Esophagus muscularis mucosa (tissue), 4 donors: ENCODE measurements at regions not wholly inside any gene's neighbourhood (a gene's known extent, or its start where the extent isn't known, plus 50 kb on each side); places are given as distances from the start of the nearest gene placed in this dataset.

Source experiments
- DNase-seq: peaks from one replicate; pipeline ENCODE4 v3.0.0-alpha.2; 2017; ENCODE audit errors: extremely low spot score
- H3K27ac ChIP-seq, 4 donors: fragments of 200-600 bp; sonication (generic); replicated peaks in 1 of 4; 1 replicate in 3 of 4; 2 replicates in 1 of 4; pipeline ENCODE4 v1.5.1; 2016 to 2019; ENCODE audit warnings: mild to moderate bottlenecking in 1 of 4
- H3K27me3 ChIP-seq, 4 donors: fragments of 200-600 bp; sonication (generic); one replicate each; pipeline versions ENCODE4 v1.5.1 to v1.6.0; 2016 to 2019
- H3K36me3 ChIP-seq, 4 donors: fragments of 200-600 bp; sonication (generic); one replicate each; pipeline ENCODE4 v1.5.1; 2016 to 2019
- H3K4me1 ChIP-seq, 4 donors: fragments of 200-600 bp; sonication (generic); one replicate each; pipeline ENCODE4 v1.5.1; 2016 to 2019
- H3K4me3 ChIP-seq, 4 donors: fragments of 200-600 bp; sonication (generic); 1 replicate in 2 of 4; 2 replicates in 2 of 4; pipeline ENCODE4 v1.5.1; 2016 to 2019; ENCODE audit warnings: mild to moderate bottlenecking in 4 of 4, moderate library complexity in 1 of 4
- H3K9me3 ChIP-seq, 4 donors: fragments of 200-600 bp; sonication (generic); 1 replicate in 3 of 4; 2 replicates in 1 of 4; pipeline ENCODE4 v1.5.1; 2016 to 2019
- CTCF ChIP-seq, 3 experiments: fragments of 200-600 bp in 2 of 3; fragments of 450-650 bp in 1 of 3; sonication (generic) in 2 of 3; IDR thresholded peaks; one replicate each; pipeline ENCODE4 v1.5.1; 2017 to 2019; ENCODE audit warnings: antibody characterized with exemption in 3 of 3, mild to moderate bottlenecking in 2 of 3, moderate library complexity in 1 of 3
- EP300 ChIP-seq: sonication (generic); formaldehyde crosslinking; IDR thresholded peaks from one replicate; pipeline ENCODE4 v1.6.1; 2017; ENCODE audit warnings: antibody characterized with exemption
- POLR2A ChIP-seq: fragments of 450-650 bp; IDR thresholded peaks from one replicate; pipeline ENCODE4 v1.6.1; 2017; ENCODE audit warnings: antibody characterized with exemption, moderate library complexity, mild to moderate bottlenecking, low read depth
- POLR2AphosphoS5 ChIP-seq, 2 donors: sonication (generic); formaldehyde crosslinking; IDR thresholded peaks; one replicate each; pipeline ENCODE4 v1.6.1; 2017; ENCODE audit warnings: antibody characterized with exemption in 2 of 2
- WGBS: methylation state at CpG from one replicate; pipeline ENCODE4 v1.1.5; 2018; 5-methylcytosine and 5-hydroxymethylcytosine counted together
- intact Hi-C: fragments of 100-400 bp; cut with DNase I; formaldehyde crosslinking; loops from one replicate; pipeline ENCODE4 v1.15.1; 2023

- Histone ChIP-seq H3K9me3 (peaks cover 0 to 8% (median 3%) of the 10 kb centered on the region in 4 donors), H3K27ac (no peak overlapping the region), H3K36me3 (no peaks in the 10 kb centered on the region), H3K4me1 (no peaks in the 10 kb centered on the region), H3K4me3 (no peak overlapping the region), H3K27me3 (no peaks in the 10 kb centered on the region)
- no peak for DNase-seq
- TF ChIP-seq CTCF (IDR thresholded peaks at IDR 0.05) (no peak), EP300 (no peak), POLR2AphosphoS5 (IDR thresholded peaks at IDR 0.05) (no peak), POLR2A (no peak)
- intact Hi-C loops = no loop called here
Observed at GRCh38 chr6:145469021-145469420, 266.3 kb downstream of the EPM2A start.

GRCh38 chr6:145475794-145476396 lies 259.4 kb downstream of the EPM2A start:
- no peaks in the 10 kb centered on the region for H3K4me1 ChIP-seq
- DNase-seq = no peak
- peaks cover 0 to 35% (median 27%) of the 10 kb centered on the region in 4 donors for H3K9me3 ChIP-seq
- no peak overlapping the region for H3K4me3 ChIP-seq
- TF ChIP-seq CTCF (IDR thresholded peaks at IDR 0.05) (no peak), POLR2AphosphoS5 (IDR thresholded peaks at IDR 0.05) (no peak), EP300 (no peak), POLR2A (no peak)
- WGBS = 45% methylated on average over 1 of the region's 1 CpG
- no peak overlapping the region for H3K27ac ChIP-seq
- H3K27me3 ChIP-seq = no peaks in the 10 kb centered on the region
- no peaks in the 10 kb centered on the region for H3K36me3 ChIP-seq
- intact Hi-C loops = no loop called here

- intact Hi-C loops = no loop called here
- WGBS = 90% methylated on average over 1 of the region's 1 CpG
Observed at GRCh38 chr6:145480024-145480423, 255.3 kb downstream of the EPM2A start.

GRCh38 chr6:145483191-145483996 lies 251.9 kb downstream of the EPM2A start:
- Histone ChIP-seq H3K36me3 (no peaks in the 10 kb centered on the region), H3K27ac (no peak overlapping the region), H3K4me1 (no peaks in the 10 kb centered on the region), H3K4me3 (no peak overlapping the region), H3K27me3 (no peaks in the 10 kb centered on the region), H3K9me3 (peaks cover 0 to 4% (median 1%) of the 10 kb centered on the region in 4 donors)
- intact Hi-C loops = no loop called here
- WGBS = 61% methylated on average over 1 of the region's 1 CpG
- no peak for DNase-seq
- TF ChIP-seq POLR2A = no peak
- TF ChIP-seq CTCF (IDR thresholded peaks at IDR 0.05) = no peak
- TF ChIP-seq EP300 = no peak
- no peak for TF ChIP-seq POLR2AphosphoS5 (IDR thresholded peaks at IDR 0.05)

More at GRCh38 chr6:145480024-145480423, 255.3 kb downstream of the EPM2A start:
- no peaks in the 10 kb centered on the region for H3K27me3 ChIP-seq
- H3K27ac ChIP-seq = no peak overlapping the region
- DNase-seq = no peak
- no peaks in the 10 kb centered on the region for H3K4me1 ChIP-seq
- no peak overlapping the region for H3K4me3 ChIP-seq
- peaks cover 0 to 33% (median 21%) of the 10 kb centered on the region in 4 donors for H3K9me3 ChIP-seq
- H3K36me3 ChIP-seq = no peaks in the 10 kb centered on the region
- no peak for TF ChIP-seq POLR2A
- TF ChIP-seq POLR2AphosphoS5 (IDR thresholded peaks at IDR 0.05) = no peak
- no peak for TF ChIP-seq CTCF (IDR thresholded peaks at IDR 0.05)
